Fibroblast of villous mesenchyme (primary cell): ENCODE measurements at regions not wholly inside any gene's neighbourhood (a gene's known extent, or its start where the extent isn't known, plus 50 kb on each side); places are given as distances from the start of the nearest gene placed in this dataset.
"Not testable (repeated sequence)": the region's sequence is repeated elsewhere in the genome, so short reads cannot be mapped to it uniquely, and the experiment has no call there.

Experiments
- DNase-seq: peaks from one replicate; pipeline ENCODE4 v3.0.0-alpha.2; 2010; ENCODE audit warnings: low read depth
- H3K4me3 ChIP-seq: 2 replicates; pipeline ENCODE4 v1.5.1; 2011; ENCODE audit warnings: low read depth, mild to moderate bottlenecking, low read length
- CTCF ChIP-seq: IDR thresholded peaks from 2 replicates; pipeline ENCODE4 v1.5.1; 2012; ENCODE audit warnings: low read depth, mild to moderate bottlenecking, low read length; ENCODE audit not compliant: insufficient read depth

DNA sequence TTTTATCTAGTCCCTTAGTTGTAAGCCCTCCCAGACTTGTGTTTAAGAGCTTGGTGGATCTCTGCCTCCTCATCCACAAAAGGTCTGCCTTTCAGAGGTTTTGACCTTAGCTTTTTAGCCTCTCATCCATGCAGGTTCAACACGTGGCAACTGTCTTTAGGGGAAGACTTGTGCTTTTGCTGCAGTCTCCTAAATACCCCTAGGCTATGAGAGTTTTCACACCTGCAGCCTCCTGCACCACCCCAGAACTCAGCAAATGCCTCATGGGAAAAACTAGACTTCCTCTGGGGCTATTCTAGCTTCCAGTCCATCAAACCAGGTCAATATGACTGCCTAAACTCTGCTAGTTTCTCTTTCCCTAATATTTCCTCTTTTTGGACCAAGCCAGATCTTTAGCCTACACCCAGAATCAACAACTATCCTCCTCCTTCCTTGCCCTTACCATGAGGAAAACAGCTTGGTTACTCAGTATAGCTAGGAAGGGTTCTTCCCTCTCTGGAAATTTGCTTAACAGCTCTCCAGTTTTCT lies 132.3 kb upstream of the RIOK3 start:
- no peak overlapping the region for H3K4me3 ChIP-seq
- no peak for TF ChIP-seq CTCF
- no peak for DNase-seq

GRCh38 chr18:23321996-23322395 lies 131.1 kb upstream of the RIOK3 start:
- no peak for TF ChIP-seq CTCF
- peak; percentile 59 for DNase-seq
- H3K4me3 ChIP-seq: no peak overlapping the region

DNA sequence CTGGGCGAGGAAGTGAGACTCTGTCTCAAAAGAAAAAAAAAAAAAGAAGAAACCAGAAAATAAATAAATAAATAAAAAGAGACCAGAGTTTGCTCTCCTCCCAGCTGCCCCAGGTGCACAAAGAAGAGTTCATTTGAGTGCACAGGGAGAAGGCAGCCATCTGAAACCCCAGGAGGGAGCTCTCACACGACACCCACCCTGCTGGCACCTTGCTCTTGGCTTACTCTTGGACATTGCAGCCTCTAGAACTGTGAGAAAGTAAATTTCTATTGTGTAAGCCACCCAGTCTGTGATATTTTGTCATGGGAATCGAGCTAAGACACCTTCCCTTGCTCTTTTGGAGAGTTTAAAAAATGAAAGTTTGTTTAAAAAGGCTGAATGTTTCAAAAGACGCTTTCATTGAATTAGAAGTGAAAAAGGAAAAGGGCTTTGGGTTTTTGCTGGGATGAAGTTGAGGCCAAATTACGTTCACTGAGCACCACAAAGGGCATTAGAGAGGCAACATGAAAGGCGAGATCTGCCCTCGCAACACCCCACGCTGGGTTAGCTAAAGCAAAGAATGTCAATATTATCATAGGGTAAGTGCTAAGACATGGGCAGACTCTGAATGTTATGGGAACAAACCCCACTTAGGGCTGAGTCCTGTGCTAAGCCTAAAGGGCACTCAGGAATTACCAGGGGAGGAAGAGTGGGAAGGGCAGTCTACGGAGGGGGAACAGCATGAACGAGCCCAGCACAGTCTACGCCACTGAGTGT lies 128.9 kb upstream of the RIOK3 start:
- no peak for DNase-seq
- no peak overlapping the region for H3K4me3 ChIP-seq
- TF ChIP-seq CTCF: no peak

- H3K4me3 ChIP-seq: no peak overlapping the region
- DNase-seq: no peak
- TF ChIP-seq CTCF: no peak
Observed at GRCh38 chr18:23324861-23325260, 128.2 kb upstream of the RIOK3 start.

- not testable (repeated sequence) for H3K4me3 ChIP-seq, DNase-seq
Observed at GRCh38 chr18:23329671-23330070, 123.4 kb upstream of the RIOK3 start.

GRCh38 chr18:23330423-23330822 lies 122.7 kb upstream of the RIOK3 start:
- no peak for DNase-seq
- H3K4me3 ChIP-seq: no peak overlapping the region
- no peak for TF ChIP-seq CTCF

GRCh38 chr18:23331091-23331920 lies 121.8 kb upstream of the RIOK3 start:
- no peak for TF ChIP-seq CTCF
- DNase-seq: no peak
- no peak overlapping the region for H3K4me3 ChIP-seq
